NCI-H1436 (cell line): ENCODE measurements at regions not wholly inside any gene's neighbourhood (a gene's known extent, or its start where the extent isn't known, plus 50 kb on each side); places are given as distances from the start of the nearest gene placed in this dataset.
"Not testable (repeated sequence)": the region's sequence is repeated elsewhere in the genome, so short reads cannot be mapped to it uniquely, and the experiment has no call there.

Source experiments
- DNase-seq: peaks from one replicate; lab custom pipeline; 2025; lab: John Stamatoyannopoulos, UW

- DNase-seq: no peak
Measured at GRCh38 chr4:55028196-55028595, 97.2 kb downstream of the KDR start.

GRCh38 chr4:55027596-55027995 lies 97.8 kb downstream of the KDR start:
- DNase-seq: no peak

- DNase-seq: not testable (repeated sequence)
Measured at GRCh38 chr4:55025456-55025855, 99.9 kb downstream of the KDR start.

GRCh38 chr4:55023030-55023429 lies 102.4 kb downstream of the KDR start:
- no peak for DNase-seq

GRCh38 chr4:55021214-55021613 lies 104.2 kb downstream of the KDR start:
- DNase-seq: no peak

- DNase-seq: no peak
Measured at GRCh38 chr4:55020131-55020530, 105.3 kb downstream of the KDR start.

DNA sequence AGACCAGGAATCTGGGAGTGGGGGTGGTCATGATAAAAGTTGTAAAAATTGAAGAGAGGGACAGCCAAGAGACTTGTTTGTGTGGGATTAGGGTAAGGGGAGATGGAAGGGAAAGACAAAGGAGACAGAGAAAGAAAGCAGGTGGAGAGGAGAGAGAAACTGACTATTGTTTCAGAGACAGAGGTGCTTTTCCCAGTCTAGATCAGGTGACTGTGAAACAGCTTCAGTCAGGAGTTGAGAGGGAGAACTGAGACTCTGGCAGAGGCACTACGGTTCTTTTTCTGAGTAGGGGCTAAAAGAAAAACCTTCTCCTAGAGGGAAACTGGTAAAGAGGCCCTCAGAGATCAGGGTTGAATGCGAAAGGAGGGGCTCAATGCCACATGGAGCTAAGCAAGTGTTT lies 106.4 kb downstream of the KDR start:
- DNase-seq: no peak

DNA sequence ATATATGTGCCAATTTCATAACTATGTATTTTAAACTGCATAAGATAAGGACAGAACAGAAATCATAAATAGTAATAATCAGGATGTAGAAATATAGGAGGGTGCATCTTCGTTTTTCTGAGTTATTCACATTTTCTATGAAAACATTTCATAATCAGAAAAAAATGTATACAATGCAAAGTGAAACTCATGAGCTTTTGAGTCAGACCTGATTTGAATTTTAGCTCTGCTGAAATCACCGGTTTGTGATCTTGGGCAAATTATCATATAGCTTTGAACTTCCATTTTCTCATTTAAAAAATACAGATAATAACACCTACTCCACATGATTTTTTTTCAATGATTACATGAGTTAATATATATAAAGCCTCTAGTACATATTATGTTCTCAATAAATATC lies 106.9 kb downstream of the KDR start:
- DNase-seq: no peak

GRCh38 chr4:55017406-55017805 lies 108.0 kb downstream of the KDR start:
- DNase-seq: no peak

- no peak for DNase-seq
Measured at GRCh38 chr4:55016131-55016530, 109.3 kb downstream of the KDR start.

GRCh38 chr4:55014876-55015275 lies 110.5 kb downstream of the KDR start:
- DNase-seq: no peak

- no peak for DNase-seq
Measured at GRCh38 chr4:55013431-55013955, 111.9 kb downstream of the KDR start.

DNA sequence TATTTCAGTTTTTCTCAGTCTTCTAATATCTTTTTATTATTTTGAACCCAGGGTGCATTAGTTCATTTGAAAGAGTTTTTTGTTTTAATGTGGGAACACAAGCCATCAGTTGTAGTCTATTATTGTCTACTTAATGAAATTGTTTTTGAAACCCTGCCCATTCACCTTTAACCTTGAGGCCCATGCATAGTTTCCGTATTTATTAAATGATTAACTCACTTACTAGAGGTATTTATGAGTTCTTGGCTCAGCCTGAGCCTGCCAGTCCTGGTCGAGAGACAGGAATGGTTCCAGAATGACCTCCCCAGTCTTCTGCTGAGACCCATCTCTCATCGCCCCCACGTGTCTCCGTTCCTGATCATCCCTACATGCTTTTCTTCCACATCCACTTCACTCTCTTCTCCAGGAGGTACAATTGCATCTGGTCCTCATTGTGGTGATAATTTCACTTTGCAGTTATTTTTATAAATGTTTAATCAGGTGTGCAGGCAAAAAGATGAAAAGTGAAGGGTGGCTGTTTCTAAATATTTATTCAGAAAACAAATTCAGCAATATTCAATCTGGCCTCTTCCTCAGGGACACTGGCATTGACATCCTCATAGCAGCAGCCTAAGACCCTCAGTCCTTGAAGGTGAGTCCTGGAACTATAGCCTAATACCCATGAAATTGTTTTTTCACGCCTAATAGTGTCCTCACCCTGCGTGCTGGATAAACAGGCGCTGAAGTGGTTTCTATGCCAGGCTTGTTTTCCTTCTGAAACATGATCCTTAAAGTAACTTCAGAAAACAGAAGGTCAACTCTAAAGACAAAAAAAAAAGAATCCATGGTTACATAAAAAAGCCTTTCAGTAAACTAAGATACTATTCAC lies 112.8 kb downstream of the KDR start:
- no peak for DNase-seq

GRCh38 chr4:55011761-55012160 lies 113.6 kb downstream of the KDR start:
- DNase-seq: no peak

DNA sequence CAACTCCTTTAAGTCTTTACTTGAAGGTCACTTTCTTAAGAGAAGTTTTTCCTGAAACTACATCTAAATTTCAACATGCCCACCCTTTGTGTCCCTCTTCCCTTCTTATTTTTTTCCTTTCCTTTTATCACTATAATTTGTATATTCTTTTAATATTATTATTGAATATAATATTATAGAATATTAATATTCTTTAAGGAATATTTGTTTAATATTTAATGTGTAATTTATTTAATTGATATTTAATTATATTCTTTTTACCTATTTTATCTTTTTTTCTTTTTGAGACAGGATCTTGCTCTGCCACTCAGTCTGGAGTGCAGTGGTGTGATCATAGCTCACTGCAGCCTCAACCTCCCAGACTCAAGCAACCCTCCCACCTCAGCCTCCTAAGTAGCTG lies 114.8 kb downstream of the KDR start:
- no peak for DNase-seq

DNA sequence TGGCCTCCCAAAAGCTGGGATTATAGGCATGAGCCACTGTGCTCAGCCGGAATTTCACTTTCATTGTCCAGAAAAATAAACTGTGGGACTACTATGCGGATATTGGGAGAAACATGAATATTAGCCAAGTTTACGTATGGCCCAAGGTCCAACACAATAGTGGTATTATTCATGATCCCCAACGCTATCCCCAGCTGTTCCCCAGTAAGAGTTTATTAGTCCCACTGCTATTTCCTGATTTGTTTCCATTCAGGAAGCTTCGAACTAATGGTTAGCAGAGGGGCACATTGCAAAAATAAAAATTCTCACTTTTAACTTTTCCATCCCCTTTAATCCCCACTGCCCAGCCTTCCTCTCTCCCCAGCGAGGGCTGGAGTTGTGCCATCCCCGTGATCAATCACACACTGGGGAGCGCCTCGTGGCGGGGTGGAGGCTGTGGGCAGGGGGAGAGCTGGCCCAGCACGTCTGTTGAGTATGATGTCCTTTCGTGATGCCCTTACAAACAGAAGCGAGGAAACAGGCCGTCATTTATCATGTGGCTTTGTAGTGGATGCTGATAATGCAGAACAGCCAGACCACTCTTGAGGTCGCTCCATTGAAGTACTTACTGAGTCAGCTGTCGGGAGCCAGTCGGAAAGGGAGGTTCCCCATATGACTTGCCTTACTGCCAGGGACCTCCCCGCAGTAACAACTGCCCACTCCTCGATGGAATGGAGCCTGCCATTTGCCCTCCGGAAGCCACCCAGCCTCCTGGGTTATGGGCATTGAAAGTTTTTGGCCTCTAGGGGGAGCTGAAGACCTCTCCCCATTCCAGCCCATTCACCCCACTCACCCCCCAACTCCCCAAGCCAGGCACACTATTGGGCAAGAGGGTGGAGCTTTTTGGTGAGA lies 117.0 kb downstream of the KDR start:
- DNase-seq: no peak

DNA sequence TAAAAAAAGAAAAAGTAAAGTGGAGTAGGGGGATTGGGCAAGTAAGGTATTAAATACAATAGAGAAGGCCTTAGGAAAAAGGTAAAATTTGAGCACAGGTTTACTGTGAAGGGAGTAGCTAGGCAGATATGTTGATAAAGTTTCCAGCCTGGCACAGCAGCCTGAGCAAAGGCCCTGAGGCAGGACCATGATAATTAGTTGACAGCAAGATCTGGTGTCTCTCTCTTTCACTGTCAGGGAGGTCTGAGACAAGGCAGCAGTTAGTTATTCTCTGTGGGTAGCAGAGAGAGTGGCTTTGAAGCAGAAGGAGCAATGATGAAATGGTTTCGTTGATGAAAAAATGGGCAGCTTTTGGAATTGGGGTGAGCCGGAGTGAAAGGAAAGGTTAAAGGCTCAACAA lies 119.5 kb downstream of the KDR start:
- no peak for DNase-seq

GRCh38 chr4:55004831-55005230 lies 120.6 kb downstream of the KDR start:
- no peak for DNase-seq

DNA sequence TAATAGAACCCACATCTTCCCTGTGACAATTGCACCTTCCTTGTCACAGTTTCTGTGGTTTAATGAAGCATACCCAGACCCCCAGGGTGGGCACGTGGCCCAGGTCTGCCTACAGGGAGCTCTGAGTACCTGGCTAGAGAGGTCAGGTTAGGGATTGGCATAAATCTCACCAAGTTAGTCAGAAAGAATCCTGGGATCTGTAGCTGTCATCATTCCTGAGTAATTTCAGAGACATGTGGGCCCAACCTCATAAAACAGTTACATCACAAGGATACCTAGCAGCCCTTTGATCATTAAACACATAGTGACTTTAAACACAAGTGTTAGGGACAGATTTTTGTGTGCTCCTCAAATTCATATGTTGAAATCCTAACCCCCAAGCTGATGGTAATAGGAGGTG lies 123.0 kb downstream of the KDR start:
- no peak for DNase-seq

GRCh38 chr4:55001538-55001937 lies 123.9 kb downstream of the KDR start:
- DNase-seq: no peak

DNA sequence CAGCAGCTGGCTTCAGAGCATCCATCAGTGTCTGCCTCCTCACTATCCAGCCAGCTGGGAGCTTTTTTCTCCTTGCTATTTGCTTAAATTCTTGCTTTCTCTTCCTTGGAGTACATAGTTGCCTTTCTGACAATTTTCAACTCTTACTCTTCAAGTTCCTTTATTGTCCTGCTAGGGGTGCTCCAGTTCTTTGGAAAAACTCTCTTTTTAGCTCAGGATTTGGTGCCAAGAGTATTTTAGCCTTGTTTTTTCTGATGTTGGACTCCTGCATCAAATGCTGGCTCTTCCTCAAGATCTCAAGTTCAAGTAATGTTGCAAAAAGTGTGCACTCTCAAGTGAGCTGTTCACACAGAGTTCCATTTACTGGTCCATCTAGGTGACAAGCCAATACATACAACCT lies 126.4 kb downstream of the KDR start:
- no peak for DNase-seq

GRCh38 chr4:54993473-54994026 lies 131.8 kb downstream of the KDR start:
- DNase-seq: not testable (repeated sequence)

GRCh38 chr4:54992266-54992665 lies 133.1 kb downstream of the KDR start:
- DNase-seq: no peak
